ENCODE measurements at regions not wholly inside any gene's neighbourhood (a gene's known extent, or its start where the extent isn't known, plus 50 kb on each side); places are given as distances from the start of the nearest gene placed in this dataset.
"Not testable (repeated sequence)": the region's sequence is repeated elsewhere in the genome, so short reads cannot be mapped to it uniquely, and the experiment has no call there.

DNA sequence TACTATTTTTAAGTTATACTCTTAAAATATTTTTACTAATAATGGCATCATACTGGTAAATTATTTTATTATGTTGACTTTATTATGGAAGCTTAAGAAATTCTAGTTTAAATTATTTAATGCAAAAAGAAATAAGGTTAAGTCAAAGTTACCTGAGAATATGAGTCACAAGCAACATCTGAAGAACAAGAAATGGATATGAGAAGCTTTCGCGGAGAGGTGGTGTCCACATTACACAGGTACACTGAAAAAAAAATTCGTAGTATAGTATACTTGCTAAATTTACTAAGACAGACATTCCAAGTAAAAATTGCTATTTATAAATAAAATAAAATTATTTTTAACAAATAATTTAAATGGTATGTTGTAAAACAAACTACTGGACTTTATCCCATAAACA, 143.8 kb downstream of the AVL9 start:
- H2AFZ ChIP-seq (ENCODE audit: low read depth), result no peak overlapping the region
- H3K4me2 ChIP-seq, result no peak overlapping the region
- H3K4me3 ChIP-seq (IDR thresholded peaks at IDR 0.05; ENCODE audit: insufficient read depth, low read depth, low read length), result no peak overlapping the region
- no peak overlapping the region for H3K9ac ChIP-seq
- no peak overlapping the region for H3K27ac ChIP-seq
- H3K36me3 ChIP-seq (ENCODE audit: insufficient read depth), result no peaks in the 10 kb centered on the region
- no peaks in the 10 kb centered on the region for H3K79me2 ChIP-seq (ENCODE audit: insufficient read depth, low read depth)
- H3K4me1 ChIP-seq (ENCODE audit: low read depth, poor library complexity, severe bottlenecking), result no peaks in the 10 kb centered on the region
- TF ChIP-seq, protein P1, sequence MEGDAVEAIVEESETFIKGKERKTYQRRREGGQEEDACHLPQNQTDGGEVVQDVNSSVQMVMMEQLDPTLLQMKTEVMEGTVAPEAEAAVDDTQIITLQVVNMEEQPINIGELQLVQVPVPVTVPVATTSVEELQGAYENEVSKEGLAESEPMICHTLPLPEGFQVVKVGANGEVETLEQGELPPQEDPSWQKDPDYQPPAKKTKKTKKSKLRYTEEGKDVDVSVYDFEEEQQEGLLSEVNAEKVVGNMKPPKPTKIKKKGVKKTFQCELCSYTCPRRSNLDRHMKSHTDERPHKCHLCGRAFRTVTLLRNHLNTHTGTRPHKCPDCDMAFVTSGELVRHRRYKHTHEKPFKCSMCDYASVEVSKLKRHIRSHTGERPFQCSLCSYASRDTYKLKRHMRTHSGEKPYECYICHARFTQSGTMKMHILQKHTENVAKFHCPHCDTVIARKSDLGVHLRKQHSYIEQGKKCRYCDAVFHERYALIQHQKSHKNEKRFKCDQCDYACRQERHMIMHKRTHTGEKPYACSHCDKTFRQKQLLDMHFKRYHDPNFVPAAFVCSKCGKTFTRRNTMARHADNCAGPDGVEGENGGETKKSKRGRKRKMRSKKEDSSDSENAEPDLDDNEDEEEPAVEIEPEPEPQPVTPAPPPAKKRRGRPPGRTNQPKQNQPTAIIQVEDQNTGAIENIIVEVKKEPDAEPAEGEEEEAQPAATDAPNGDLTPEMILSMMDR (conservative IDR thresholded peaks at IDR 0.05; ENCODE audit: low read depth, low read length), result no peak
- H4K20me1 ChIP-seq (ENCODE audit: insufficient read depth), result no peaks in the 10 kb centered on the region
- no peaks in the 10 kb centered on the region for H3K27me3 ChIP-seq (ENCODE audit: insufficient read depth, low read depth)

DNA sequence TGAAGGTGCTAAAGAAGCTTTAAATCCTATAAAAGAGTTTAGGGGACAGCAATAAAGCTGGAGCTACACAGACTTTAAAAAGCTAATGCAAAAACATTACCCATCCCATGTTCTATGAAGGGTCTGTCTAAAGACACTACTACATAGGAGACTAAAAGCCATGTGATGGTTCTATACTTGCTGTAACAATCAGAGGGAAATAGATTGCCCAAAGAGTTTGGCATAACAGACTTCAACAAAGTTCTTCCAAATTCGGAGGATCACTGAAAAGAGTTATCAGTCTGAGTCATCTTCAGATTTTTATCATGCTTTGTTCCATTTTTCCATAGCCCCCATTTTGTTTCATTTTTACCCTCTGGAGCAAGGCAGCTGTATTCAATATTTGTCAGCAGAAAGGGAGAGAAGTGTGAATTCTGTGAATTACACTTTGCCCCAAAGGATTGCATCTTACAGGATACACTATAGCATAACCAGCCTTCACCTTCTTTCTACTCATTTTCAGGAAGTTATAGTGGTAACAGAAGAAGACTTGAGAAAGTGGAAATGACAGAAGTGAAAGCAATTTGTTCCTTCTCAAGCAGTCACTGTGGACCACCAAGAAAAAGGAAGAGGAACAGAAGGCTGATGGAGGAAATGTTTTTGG, 143.3 kb downstream of the AVL9 start:
- H3K9ac ChIP-seq; H3K27me3 ChIP-seq (ENCODE audit: insufficient read depth, low read depth); H3K4me1 ChIP-seq (ENCODE audit: low read depth, poor library complexity, severe bottlenecking); H4K20me1 ChIP-seq (ENCODE audit: insufficient read depth); H3K4me2 ChIP-seq; H2AFZ ChIP-seq (ENCODE audit: low read depth); H3K79me2 ChIP-seq (ENCODE audit: insufficient read depth, low read depth); H3K27ac ChIP-seq; H3K4me3 ChIP-seq (IDR thresholded peaks at IDR 0.05; ENCODE audit: insufficient read depth, low read depth, low read length); H3K36me3 ChIP-seq (ENCODE audit: insufficient read depth): not testable (repeated sequence)

Measured in KMS-11 (cell line).